ENCODE measurements at regions not wholly inside any gene's neighbourhood (a gene's known extent, or its start where the extent isn't known, plus 50 kb on each side); places are given as distances from the start of the nearest gene placed in this dataset.

DNA sequence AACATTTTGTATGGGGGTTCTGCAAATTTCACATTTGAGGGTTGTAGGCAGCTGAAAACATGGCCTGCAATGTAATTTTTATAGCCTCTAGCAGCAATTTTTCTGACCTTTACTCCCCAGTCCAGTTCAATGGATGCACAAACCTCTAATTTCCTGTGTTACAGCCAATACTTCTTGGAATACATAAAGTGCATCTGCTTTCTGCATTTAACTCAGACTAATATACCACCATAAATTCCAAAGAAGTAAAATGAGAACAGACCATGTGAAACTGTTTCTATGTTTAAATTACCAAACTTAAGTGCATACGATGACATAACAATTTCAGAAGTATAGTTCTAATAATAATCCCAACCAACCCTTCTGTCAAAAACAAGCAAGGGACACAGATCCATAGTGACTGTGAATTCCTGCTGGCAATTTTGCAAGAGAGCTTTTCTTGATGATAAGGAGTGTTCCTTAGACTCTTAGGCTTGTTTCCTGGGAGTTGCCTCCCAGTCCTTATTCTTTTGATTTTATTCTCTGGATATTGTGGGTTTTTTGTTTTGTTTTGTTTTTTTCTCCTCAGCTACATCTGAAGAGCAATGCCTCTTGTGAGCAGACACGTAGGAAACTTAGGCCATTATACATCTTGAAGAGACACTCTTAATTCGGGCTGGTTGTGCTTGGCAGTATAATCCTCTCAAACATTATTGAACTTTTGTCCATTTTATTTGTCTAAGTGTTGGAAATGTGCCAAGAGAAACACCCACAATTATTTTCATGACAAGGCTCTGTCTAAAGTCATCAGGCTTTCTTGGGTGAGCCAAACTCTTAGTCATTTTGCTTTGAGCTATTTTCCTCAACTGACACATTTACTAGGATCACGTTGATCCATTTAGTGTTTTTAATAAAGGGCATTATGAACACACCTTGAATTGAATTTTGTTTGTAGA is 51.3 kb upstream of the RERGL start:
- Mint-ChIP-seq H3K4me3 (no peak overlapping the region), H3K27me3 (ENCODE audit: low read depth) (no peaks in the 10 kb centered on the region), H3K27ac (ENCODE audit: unreplicated experiment) (peak overlapping the region; percentile 57), H3K9me3 (no peaks in the 10 kb centered on the region), H3K4me1 (no peaks in the 10 kb centered on the region), H3K36me3 (ENCODE audit: low read depth) (no peaks in the 10 kb centered on the region)
- TF ChIP-seq, protein P1, sequence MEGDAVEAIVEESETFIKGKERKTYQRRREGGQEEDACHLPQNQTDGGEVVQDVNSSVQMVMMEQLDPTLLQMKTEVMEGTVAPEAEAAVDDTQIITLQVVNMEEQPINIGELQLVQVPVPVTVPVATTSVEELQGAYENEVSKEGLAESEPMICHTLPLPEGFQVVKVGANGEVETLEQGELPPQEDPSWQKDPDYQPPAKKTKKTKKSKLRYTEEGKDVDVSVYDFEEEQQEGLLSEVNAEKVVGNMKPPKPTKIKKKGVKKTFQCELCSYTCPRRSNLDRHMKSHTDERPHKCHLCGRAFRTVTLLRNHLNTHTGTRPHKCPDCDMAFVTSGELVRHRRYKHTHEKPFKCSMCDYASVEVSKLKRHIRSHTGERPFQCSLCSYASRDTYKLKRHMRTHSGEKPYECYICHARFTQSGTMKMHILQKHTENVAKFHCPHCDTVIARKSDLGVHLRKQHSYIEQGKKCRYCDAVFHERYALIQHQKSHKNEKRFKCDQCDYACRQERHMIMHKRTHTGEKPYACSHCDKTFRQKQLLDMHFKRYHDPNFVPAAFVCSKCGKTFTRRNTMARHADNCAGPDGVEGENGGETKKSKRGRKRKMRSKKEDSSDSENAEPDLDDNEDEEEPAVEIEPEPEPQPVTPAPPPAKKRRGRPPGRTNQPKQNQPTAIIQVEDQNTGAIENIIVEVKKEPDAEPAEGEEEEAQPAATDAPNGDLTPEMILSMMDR (conservative IDR thresholded peaks at IDR 0.05) = no peak
- no peak for DNase-seq (ENCODE audit: low read depth, low spot score)

DNA sequence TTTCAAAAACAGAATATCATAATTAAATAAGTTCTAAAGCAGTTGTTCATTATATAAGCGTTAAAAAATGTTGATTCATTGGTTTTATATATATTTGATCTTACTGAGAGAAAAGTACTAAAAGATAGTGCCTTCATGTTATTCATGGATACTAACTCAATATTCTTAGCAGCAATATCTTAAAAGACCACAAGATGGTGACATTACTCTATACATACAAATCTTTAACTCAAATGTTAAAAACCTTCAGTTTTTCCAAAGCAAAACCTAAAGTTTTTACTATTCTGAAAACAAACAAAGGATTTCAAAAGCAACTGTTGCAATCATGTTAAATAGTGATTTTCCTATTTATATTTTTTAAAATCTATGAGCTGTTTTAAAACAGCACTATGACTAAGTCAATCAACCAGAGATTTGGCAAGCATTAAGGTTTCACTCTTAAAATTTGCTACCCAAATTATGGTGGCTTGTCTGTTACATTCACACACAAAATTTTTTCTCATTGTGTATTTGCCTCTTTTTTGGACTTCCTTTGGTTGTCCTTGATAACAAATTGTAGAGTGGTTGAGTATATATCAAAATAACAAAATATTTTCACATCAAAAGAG is 50.1 kb upstream of the RERGL start:
- no peaks in the 10 kb centered on the region for H3K27me3 Mint-ChIP-seq (ENCODE audit: low read depth)
- TF ChIP-seq, protein P1 (conservative IDR thresholded peaks at IDR 0.05) = peak; percentile 96
- no peak for DNase-seq (ENCODE audit: low read depth, low spot score)
- no peak overlapping the region for H3K4me3 Mint-ChIP-seq
- H3K4me1 Mint-ChIP-seq = no peaks in the 10 kb centered on the region
- H3K36me3 Mint-ChIP-seq (ENCODE audit: low read depth) = no peaks in the 10 kb centered on the region
- no peaks in the 10 kb centered on the region for H3K9me3 Mint-ChIP-seq
- H3K27ac Mint-ChIP-seq (ENCODE audit: unreplicated experiment) = no peak overlapping the region

All from neural crest cell (in vitro differentiated cells).